ENCODE measurements at regions not wholly inside any gene's neighbourhood (a gene's known extent, or its start where the extent isn't known, plus 50 kb on each side); places are given as distances from the start of the nearest gene placed in this dataset.
A peak's percentile ranks its signal among the peaks of the same experiment; 100 is the strongest.

- no peak overlapping the region for H3K4me3 Mint-ChIP-seq
These were observed 633.4 kb upstream of the MGMT start for GRCh38 chr10:128833671-128834070.

GRCh38 chr10:128835361-128835760, 631.7 kb upstream of the MGMT start:
- Mint-ChIP-seq H3K4me3 (no peak overlapping the region), H3K27ac (no peak overlapping the region), H3K4me1 (peaks cover 17% of the 10 kb centered on the region), H3K36me3 (ENCODE audit: low read depth) (no peaks in the 10 kb centered on the region), H3K27me3 (ENCODE audit: low read depth) (peaks cover 8% of the 10 kb centered on the region), H3K9me3 (no peaks in the 10 kb centered on the region)
- no peak for TF ChIP-seq CTCF (IDR thresholded peaks at IDR 0.05; ENCODE audit: unreplicated experiment in 3 of 3)

More at GRCh38 chr10:128833671-128834070, 633.4 kb upstream of the MGMT start:
- H3K27ac Mint-ChIP-seq, result peak overlapping the region; percentile 64 to 96 (median 89)
- H3K27me3 Mint-ChIP-seq (ENCODE audit: low read depth), result peaks cover 8% of the 10 kb centered on the region
- no peaks in the 10 kb centered on the region for H3K36me3 Mint-ChIP-seq (ENCODE audit: low read depth)
- no peaks in the 10 kb centered on the region for H3K9me3 Mint-ChIP-seq
- H3K4me1 Mint-ChIP-seq, result peaks cover 23% of the 10 kb centered on the region
- no peak for TF ChIP-seq CTCF (IDR thresholded peaks at IDR 0.05; ENCODE audit: unreplicated experiment in 3 of 3)

GRCh38 chr10:128837478-128837877, 629.6 kb upstream of the MGMT start:
- Mint-ChIP-seq H3K27me3 (ENCODE audit: low read depth) (peaks cover 4% of the 10 kb centered on the region), H3K9me3 (no peaks in the 10 kb centered on the region)
- no peak for TF ChIP-seq CTCF (IDR thresholded peaks at IDR 0.05; ENCODE audit: unreplicated experiment in 3 of 3)

GRCh38 chr10:128839134-128839533, 627.9 kb upstream of the MGMT start:
- peaks cover 4% of the 10 kb centered on the region for H3K27me3 Mint-ChIP-seq (ENCODE audit: low read depth)
- no peak overlapping the region for H3K27ac Mint-ChIP-seq
- TF ChIP-seq CTCF (IDR thresholded peaks at IDR 0.05; ENCODE audit: unreplicated experiment in 3 of 3), result no peak
- H3K4me3 Mint-ChIP-seq, result no peak overlapping the region
- no peaks in the 10 kb centered on the region for H3K9me3 Mint-ChIP-seq
- H3K36me3 Mint-ChIP-seq (ENCODE audit: low read depth), result no peaks in the 10 kb centered on the region
- H3K4me1 Mint-ChIP-seq, result peaks cover 2% of the 10 kb centered on the region

More at GRCh38 chr10:128837478-128837877, 629.6 kb upstream of the MGMT start:
- Mint-ChIP-seq H3K4me1 (peaks cover 17% of the 10 kb centered on the region), H3K27ac (no peak overlapping the region), H3K36me3 (ENCODE audit: low read depth) (no peaks in the 10 kb centered on the region), H3K4me3 (no peak overlapping the region)

GRCh38 chr10:128839701-128840100, 627.3 kb upstream of the MGMT start:
- Mint-ChIP-seq H3K4me3 (no peak overlapping the region), H3K27ac (no peak overlapping the region), H3K36me3 (ENCODE audit: low read depth) (no peaks in the 10 kb centered on the region), H3K9me3 (no peaks in the 10 kb centered on the region), H3K27me3 (ENCODE audit: low read depth) (peaks cover 4% of the 10 kb centered on the region), H3K4me1 (no peaks in the 10 kb centered on the region)
- no peak for TF ChIP-seq CTCF (IDR thresholded peaks at IDR 0.05; ENCODE audit: unreplicated experiment in 3 of 3)

- no peak overlapping the region for H3K27ac Mint-ChIP-seq
- no peaks in the 10 kb centered on the region for H3K9me3 Mint-ChIP-seq
- no peak overlapping the region for H3K4me3 Mint-ChIP-seq
- TF ChIP-seq CTCF (IDR thresholded peaks at IDR 0.05; ENCODE audit: unreplicated experiment in 3 of 3), result peak; percentile 15 to 46 (median 19)
- H3K36me3 Mint-ChIP-seq (ENCODE audit: low read depth), result no peaks in the 10 kb centered on the region
- no peaks in the 10 kb centered on the region for H3K27me3 Mint-ChIP-seq (ENCODE audit: low read depth)
- H3K4me1 Mint-ChIP-seq, result peaks cover 25% of the 10 kb centered on the region
These were observed 623.1 kb upstream of the MGMT start for GRCh38 chr10:128843972-128844371.
